GM12864 (cell line): ENCODE measurements at regions not wholly inside any gene's neighbourhood (a gene's known extent, or its start where the extent isn't known, plus 50 kb on each side); places are given as distances from the start of the nearest gene placed in this dataset.

ENCODE experiments used
- DNase-seq: peaks from one replicate; pipeline ENCODE4 v3.0.0-alpha.2; 2011; ENCODE audit warnings: low read depth
- H3K4me3 ChIP-seq: 2 replicates; pipeline ENCODE4 v1.5.1; 2011; ENCODE audit warnings: mild to moderate bottlenecking, low read depth, low read length, control low read depth
- CTCF ChIP-seq: IDR thresholded peaks from 2 replicates; pipeline ENCODE4 v1.5.1; 2011; ENCODE audit warnings: low read depth, mild to moderate bottlenecking, moderate library complexity, low read length, control low read depth, inconsistent platforms; ENCODE audit errors: missing control alignments

GRCh38 chr6:144870782-144871181 lies 585.6 kb downstream of the UTRN start:
- H3K4me3 ChIP-seq: no peak overlapping the region
- no peak for DNase-seq

GRCh38 chr6:144873623-144874378 lies 588.7 kb downstream of the UTRN start:
- no peak for DNase-seq
- no peak for TF ChIP-seq CTCF
- no peak overlapping the region for H3K4me3 ChIP-seq

More at GRCh38 chr6:144870782-144871181, 585.6 kb downstream of the UTRN start:
- no peak for TF ChIP-seq CTCF

- no peak for TF ChIP-seq CTCF
- no peak overlapping the region for H3K4me3 ChIP-seq
Observed at GRCh38 chr6:144876689-144877088, 591.6 kb downstream of the UTRN start.

GRCh38 chr6:144877118-144877517 lies 592.0 kb downstream of the UTRN start:
- TF ChIP-seq CTCF: no peak
- DNase-seq: no peak
- no peak overlapping the region for H3K4me3 ChIP-seq

More at GRCh38 chr6:144876689-144877088, 591.6 kb downstream of the UTRN start:
- DNase-seq: no peak

- DNase-seq: no peak
- H3K4me3 ChIP-seq: no peak overlapping the region
- TF ChIP-seq CTCF: no peak
Observed at GRCh38 chr6:144878577-144878976, 593.4 kb downstream of the UTRN start.

GRCh38 chr6:144879436-144879835 lies 594.3 kb downstream of the UTRN start:
- TF ChIP-seq CTCF: no peak
- no peak for DNase-seq
- no peak overlapping the region for H3K4me3 ChIP-seq

- TF ChIP-seq CTCF: no peak
- H3K4me3 ChIP-seq: no peak overlapping the region
- DNase-seq: no peak
Observed at GRCh38 chr6:144882425-144882824, 597.3 kb downstream of the UTRN start.
